ENCODE measurements at regions not wholly inside any gene's neighbourhood (a gene's known extent, or its start where the extent isn't known, plus 50 kb on each side); places are given as distances from the start of the nearest gene placed in this dataset.

- peaks cover 0 to 3% (median 0%) of the 10 kb centered on the region in 7 donors for H3K9me3 Mint-ChIP-seq
- H3K4me1 Mint-ChIP-seq, result peaks cover 6% of the 10 kb centered on the region
- intact Hi-C loops (cut with micrococcal nuclease), result loop anchor here (2.0 to 10.0 kb wide), 2 partner anchors 172 to 296 kb away; no protein-coding TSS in a partner anchor
- Histone ChIP-seq H3K27ac (ENCODE audit: low read depth in 1 of 2, low read length in 2 of 2) (no peak overlapping the region), H3K4me2 (replicated peaks; ENCODE audit: extremely low read depth, low read length, poor library complexity, severe bottlenecking) (no peak overlapping the region), H3K36me3 (replicated peaks in 1 of 2; ENCODE audit: control insufficient read depth in 1 of 2, insufficient read depth in 2 of 2, low read length in 2 of 2) (no peaks in the 10 kb centered on the region), H2AFZ (ENCODE audit: insufficient read depth, low read depth, low read length, poor library complexity, severe bottlenecking) (no peak overlapping the region), H3K27me3 (ENCODE audit: control insufficient read depth in 2 of 2, insufficient read depth in 2 of 2, low read length in 2 of 2) (peaks cover 27 to 32% of the 10 kb centered on the region in 2 donors), H3K79me2 (ENCODE audit: insufficient read depth, low read length) (no peaks in the 10 kb centered on the region), H3K9me3 (replicated peaks in 1 of 2; ENCODE audit: control insufficient read depth in 1 of 2, insufficient read depth in 1 of 2, low read length in 2 of 2) (peaks cover 0 to 4% of the 10 kb centered on the region in 2 donors), H4K20me1 (ENCODE audit: insufficient read depth, low read length) (no peaks in the 10 kb centered on the region), H3K4me1 (ENCODE audit: control insufficient read depth in 1 of 2, insufficient read depth in 2 of 2, low read length in 2 of 2) (peaks cover 0 to 4% of the 10 kb centered on the region in 2 donors), H3K9ac (ENCODE audit: insufficient read depth, low read length, poor library complexity, severe bottlenecking) (no peak overlapping the region), H3K4me3 (replicated peaks in 1 of 3; ENCODE audit: low read depth in 2 of 3, low read length in 3 of 3) (no peak overlapping the region)
- no CpG with 5 or more reads among the region's 1 CpG for WGBS (ENCODE audit: insufficient coverage)
- peaks cover 26 to 44% (median 28%) of the 10 kb centered on the region in 3 donors for H3K27me3 Mint-ChIP-seq (ENCODE audit: low read depth in 3 of 3)
- no peak for DNase-seq
- H3K4me3 Mint-ChIP-seq, result peak overlapping the region in 1 of 2 donors; percentile 36
- no peak overlapping the region for H3K27ac Mint-ChIP-seq
- peaks cover 0 to 1% of the 10 kb centered on the region in 2 donors for H3K36me3 Mint-ChIP-seq
- no peak for TF ChIP-seq CTCF (IDR thresholded peaks at IDR 0.05)
Observed at GRCh38 chr1:157193219-157193618, 55.0 kb upstream of the ETV3 start.

- TF ChIP-seq CTCF (IDR thresholded peaks at IDR 0.05), result no peak
- no peak overlapping the region for H3K4me2 ChIP-seq (replicated peaks; ENCODE audit: extremely low read depth, low read length, poor library complexity, severe bottlenecking)
- Mint-ChIP-seq H3K27ac (no peak overlapping the region), H3K9me3 (peaks cover 0 to 2% (median 0%) of the 10 kb centered on the region in 7 donors), H3K4me1 (peaks cover 3% of the 10 kb centered on the region), H3K36me3 (peaks cover 0 to 1% of the 10 kb centered on the region in 2 donors), H3K4me3 (no peak overlapping the region), H3K27me3 (ENCODE audit: low read depth in 3 of 3) (peaks cover 12 to 37% (median 18%) of the 10 kb centered on the region in 3 donors)
- no peak for DNase-seq
- no peaks in the 10 kb centered on the region for H4K20me1 ChIP-seq (ENCODE audit: insufficient read depth, low read length)
- H3K36me3 ChIP-seq (replicated peaks in 1 of 2; ENCODE audit: control insufficient read depth in 1 of 2, insufficient read depth in 2 of 2, low read length in 2 of 2), result no peaks in the 10 kb centered on the region
- intact Hi-C loops (cut with micrococcal nuclease), result loop anchor here in 1 of 2 donors (10.0 kb wide), 1 partner anchor 175 kb away; no protein-coding TSS in a partner anchor
- H3K4me1 ChIP-seq (ENCODE audit: control insufficient read depth in 1 of 2, insufficient read depth in 2 of 2, low read length in 2 of 2), result no peaks in the 10 kb centered on the region
- H3K27ac ChIP-seq (ENCODE audit: low read depth in 1 of 2, low read length in 2 of 2), result no peak overlapping the region
- H3K9me3 ChIP-seq (replicated peaks in 1 of 2; ENCODE audit: control insufficient read depth in 1 of 2, insufficient read depth in 1 of 2, low read length in 2 of 2), result peaks cover 0 to 4% of the 10 kb centered on the region in 2 donors
- H3K79me2 ChIP-seq (ENCODE audit: insufficient read depth, low read length), result no peaks in the 10 kb centered on the region
- no peak overlapping the region for H2AFZ ChIP-seq (ENCODE audit: insufficient read depth, low read depth, low read length, poor library complexity, severe bottlenecking)
- WGBS (ENCODE audit: insufficient coverage), result 86% methylated on average over 16 of the region's 22 CpGs
- no peak overlapping the region for H3K9ac ChIP-seq (ENCODE audit: insufficient read depth, low read length, poor library complexity, severe bottlenecking)
- H3K27me3 ChIP-seq (ENCODE audit: control insufficient read depth in 2 of 2, insufficient read depth in 2 of 2, low read length in 2 of 2), result peaks cover 15 to 26% of the 10 kb centered on the region in 2 donors
- no peak overlapping the region for H3K4me3 ChIP-seq (replicated peaks in 1 of 3; ENCODE audit: low read depth in 2 of 3, low read length in 3 of 3)
Observed at GRCh38 chr1:157189986-157190982, 52.1 kb upstream of the ETV3 start.

Measured in CD14-positive monocyte (primary cell).